ENCODE measurements at regions not wholly inside any gene's neighbourhood (a gene's known extent, or its start where the extent isn't known, plus 50 kb on each side); places are given as distances from the start of the nearest gene placed in this dataset.

DNA sequence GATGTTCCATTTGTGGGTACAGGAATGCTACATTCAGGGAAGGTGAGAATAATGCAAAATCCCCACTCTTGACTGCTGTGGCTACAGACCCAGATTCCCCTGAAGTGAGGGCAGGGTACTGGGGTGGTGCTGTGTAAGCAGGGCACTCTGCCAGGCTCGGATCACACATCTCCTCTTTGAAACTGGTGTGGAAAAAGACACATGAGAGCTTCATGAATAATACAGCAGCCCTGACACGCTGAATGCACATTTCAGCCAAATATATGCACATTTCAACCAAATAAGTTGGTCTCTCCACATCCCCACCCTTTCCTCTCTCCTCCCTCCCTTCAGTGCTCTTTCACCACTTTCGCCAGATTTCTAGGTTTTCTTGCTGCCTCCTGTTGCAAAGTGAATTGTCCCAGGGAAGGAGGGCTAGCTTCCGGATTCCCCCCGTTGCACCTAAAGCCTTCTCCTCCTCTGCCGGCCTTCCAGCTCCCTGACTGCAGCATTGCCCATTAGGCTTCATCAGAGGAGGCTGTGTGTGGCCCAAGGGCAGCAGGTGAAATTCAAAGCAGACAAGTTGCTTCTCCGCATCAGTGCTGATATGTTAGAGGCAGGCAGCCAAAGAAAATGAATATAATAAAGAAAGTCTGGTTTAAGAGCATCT lies 118.2 kb upstream of the TMCC3 start:
- no peak for TF ChIP-seq CTCF (conservative IDR thresholded peaks at IDR 0.05; ENCODE audit: low read depth, low read length)
- TF ChIP-seq EZH2 (IDR thresholded peaks at IDR 0.05; ENCODE audit: borderline replicate concordance, low read depth, low read length, poor library complexity, severe bottlenecking), result no peak

All from A673 (cell line).